GM19397 (cell line): ENCODE measurements at regions not wholly inside any gene's neighbourhood (a gene's known extent, or its start where the extent isn't known, plus 50 kb on each side); places are given as distances from the start of the nearest gene placed in this dataset.

Experiments
- ATAC-seq: cut with Tn5 transposase; IDR thresholded peaks from one replicate; pipeline ENCODE4 v1.9.1; 2021; ENCODE audit warnings: mild to moderate bottlenecking, moderate library complexity; ENCODE audit not compliant: unreplicated experiment

DNA sequence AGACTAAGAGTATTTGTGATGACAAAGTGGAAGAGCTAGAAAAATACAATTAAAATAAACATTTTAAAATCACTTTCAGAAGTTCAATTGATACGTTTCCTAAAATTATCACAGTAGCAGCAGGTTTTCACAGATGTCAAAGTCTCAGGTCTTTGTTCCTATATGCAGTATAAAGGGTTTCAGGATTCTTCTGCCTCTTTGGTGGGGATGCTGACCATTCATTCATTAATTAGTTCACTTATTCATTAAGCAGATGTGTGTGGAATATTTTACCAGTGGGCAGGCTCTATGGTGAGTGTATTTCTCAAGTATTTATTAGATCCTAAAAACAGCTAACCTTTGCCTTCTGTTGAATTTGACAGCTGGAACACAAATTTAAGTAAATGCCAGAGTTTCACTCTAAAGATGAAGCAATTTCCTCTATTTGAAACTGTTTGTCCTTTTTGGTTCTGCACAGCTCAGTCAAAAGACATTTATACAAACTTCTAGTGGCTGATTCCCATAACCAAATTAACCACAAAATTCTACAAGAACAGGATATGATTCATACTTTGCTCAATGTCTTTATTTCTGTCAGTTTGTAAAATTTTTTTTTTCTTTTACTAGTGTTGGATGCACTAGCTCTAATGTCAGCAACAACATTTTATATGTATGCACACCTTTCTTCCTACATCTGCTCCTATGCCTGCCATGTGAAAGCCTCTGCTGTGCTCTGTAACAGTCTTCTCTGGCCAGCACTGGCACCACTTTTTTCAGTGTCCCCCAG, 75.9 kb upstream of the PRR16 start:
- no peak for ATAC-seq

DNA sequence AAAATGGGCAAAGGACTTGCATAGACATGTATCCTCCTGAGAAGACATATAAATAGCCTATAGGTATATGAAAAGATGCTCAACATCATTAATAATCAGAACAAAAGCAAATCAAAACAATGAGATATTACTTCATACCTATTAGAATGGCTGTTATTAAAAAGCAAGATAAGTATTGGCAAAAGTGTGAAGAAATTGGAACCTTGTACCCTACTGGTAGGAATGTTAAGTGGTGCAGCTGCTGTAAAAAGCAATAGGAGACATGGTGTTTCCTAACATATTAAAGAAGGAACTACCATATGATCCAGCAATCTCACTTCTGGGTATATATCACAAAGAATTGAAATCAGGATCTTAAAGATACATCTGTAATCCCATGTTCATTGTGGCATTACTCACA, 69.8 kb upstream of the PRR16 start:
- ATAC-seq: no peak

DNA sequence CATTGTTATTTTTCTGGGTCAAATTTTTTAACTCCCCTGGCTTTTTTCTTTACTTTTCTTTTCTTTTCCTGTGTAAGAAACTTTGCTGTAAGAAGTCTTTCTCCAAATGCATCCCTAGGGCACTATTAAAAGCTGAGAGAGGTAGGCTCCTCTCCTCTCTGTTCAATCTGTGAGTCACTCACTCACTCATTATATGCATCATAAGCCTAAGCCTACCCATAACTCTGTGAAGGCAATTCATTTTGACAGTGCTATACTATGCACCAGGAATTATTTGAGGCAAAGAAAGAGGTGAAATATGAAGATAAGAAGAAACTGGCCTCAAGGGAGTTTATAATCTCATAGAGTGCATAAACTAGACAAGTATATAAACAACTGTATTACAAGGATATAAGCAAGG, 67.9 kb upstream of the PRR16 start:
- ATAC-seq: no peak

DNA sequence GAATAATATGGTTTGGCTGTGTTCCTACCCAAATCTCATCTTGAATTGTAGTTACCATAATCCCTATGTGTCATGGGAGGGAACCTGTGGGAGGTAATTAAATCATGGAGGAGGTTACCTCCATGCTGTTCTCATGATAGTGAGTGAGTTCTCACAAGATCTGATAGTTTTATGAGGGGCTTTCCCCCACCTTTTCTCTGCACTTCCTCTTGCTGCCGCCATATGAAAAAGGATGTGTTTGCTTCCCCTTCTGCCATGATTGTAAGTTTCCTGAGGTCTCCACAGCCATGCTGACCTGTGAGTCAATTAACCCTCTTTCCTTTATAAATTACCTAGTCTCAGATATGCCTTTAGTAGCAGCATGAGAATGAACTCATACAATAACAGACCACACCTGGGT, 63.7 kb upstream of the PRR16 start:
- no peak for ATAC-seq

DNA sequence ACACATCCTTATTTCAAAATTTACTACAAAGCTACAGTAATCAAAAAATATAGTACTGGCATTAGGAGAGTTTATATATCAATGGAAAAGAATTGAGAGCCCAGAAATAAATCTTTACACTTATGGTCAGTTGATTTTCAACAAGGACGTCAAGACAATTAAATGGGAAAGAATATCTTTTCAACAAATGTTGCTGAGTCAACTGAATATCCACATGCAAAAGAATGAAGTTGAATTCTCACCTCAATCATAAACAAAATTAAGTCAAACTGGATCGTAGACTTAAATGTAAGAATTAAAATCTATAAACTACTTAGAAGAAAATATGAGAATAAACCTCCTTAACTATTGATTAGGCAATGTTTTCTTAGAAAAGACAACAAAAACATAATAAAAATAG, 61.5 kb upstream of the PRR16 start:
- ATAC-seq: no peak

DNA sequence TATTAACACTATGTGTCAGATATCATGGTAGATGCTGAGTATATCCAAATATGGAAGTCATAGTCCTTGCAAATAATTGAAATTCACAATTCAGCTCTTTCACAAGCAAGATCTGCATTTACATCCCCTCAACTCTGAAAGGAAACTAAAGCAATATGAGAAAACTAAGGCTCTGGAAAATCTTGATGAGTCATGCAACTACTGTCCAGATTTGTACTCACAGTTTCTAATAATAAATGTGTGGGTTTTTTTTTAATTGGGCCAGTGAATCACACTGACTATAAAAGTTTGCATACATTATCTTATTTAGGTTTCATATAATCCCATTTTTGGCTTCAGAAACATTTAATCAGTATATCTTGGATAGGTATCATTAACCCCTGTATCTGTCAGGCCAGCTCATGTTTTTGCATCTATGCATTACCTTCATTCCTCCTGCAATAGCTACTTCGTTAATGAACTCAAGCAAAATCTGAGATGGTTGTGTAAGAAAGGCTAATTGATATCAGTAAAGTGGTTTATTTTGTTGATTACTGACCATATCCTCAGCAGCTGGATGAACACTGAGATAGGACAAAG, 58.7 kb upstream of the PRR16 start:
- no peak for ATAC-seq

DNA sequence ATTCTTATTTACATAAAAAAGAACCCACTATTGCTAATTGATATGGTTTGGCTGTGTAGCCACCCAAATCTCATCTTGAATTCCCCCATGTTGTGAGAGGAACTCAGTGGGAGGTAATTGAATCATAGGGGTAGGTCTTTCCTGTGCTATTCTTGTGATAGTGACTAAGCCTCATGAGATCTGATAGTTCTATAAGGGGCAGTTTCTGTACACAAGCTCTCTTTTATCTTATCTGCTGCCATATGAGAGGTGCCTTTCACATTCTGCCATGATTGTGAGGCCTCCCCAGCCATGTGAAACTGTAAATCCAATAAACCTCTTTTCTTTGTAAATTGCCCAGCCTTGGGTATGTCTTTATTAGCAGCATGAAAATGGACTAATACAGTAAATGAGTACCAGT, 58.2 kb upstream of the PRR16 start:
- ATAC-seq: no peak

DNA sequence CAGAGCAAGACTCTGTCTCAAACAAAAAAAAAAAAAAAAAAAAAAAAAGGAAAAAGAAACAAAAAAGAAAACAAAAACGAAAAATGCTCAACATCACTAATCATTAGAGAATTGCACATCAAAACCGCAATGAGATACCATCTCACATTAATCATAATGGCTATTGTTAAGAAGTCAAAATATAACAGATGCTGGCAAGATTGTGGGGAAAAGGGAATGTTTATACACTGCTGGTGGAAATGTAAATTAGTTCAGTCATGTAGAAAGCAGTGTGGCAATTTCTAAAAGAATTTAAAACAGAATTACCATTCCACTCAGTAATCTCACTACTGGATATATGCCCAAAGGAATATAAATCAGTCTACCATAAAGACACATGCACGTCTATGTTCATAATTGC, 50.4 kb upstream of the PRR16 start:
- no peak for ATAC-seq
